ENCODE measurements at regions not wholly inside any gene's neighbourhood (a gene's known extent, or its start where the extent isn't known, plus 50 kb on each side); places are given as distances from the start of the nearest gene placed in this dataset.

GRCh38 chr13:85031771-85032170 is 767.4 kb downstream of the SLITRK6 start:
- DNase-seq = no peak
- whole genome bisulfite sequencing, 5 donors = 50 to 73% (median 55%) methylated on average over 1 of the region's 1 CpG
- no peaks in the 10 kb centered on the region for H3K27me3 ChIP-seq
- H3K27ac ChIP-seq = no peak overlapping the region
- intact Hi-C loops (cut with DNase I; ENCODE audit: low total_unique reads) = no loop called here
- TF ChIP-seq EP300 (IDR thresholded peaks at IDR 0.05) = no peak
- TF ChIP-seq POLR2A (IDR thresholded peaks at IDR 0.05) = no peak
- TF ChIP-seq, protein P1, sequence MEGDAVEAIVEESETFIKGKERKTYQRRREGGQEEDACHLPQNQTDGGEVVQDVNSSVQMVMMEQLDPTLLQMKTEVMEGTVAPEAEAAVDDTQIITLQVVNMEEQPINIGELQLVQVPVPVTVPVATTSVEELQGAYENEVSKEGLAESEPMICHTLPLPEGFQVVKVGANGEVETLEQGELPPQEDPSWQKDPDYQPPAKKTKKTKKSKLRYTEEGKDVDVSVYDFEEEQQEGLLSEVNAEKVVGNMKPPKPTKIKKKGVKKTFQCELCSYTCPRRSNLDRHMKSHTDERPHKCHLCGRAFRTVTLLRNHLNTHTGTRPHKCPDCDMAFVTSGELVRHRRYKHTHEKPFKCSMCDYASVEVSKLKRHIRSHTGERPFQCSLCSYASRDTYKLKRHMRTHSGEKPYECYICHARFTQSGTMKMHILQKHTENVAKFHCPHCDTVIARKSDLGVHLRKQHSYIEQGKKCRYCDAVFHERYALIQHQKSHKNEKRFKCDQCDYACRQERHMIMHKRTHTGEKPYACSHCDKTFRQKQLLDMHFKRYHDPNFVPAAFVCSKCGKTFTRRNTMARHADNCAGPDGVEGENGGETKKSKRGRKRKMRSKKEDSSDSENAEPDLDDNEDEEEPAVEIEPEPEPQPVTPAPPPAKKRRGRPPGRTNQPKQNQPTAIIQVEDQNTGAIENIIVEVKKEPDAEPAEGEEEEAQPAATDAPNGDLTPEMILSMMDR (IDR thresholded peaks at IDR 0.05) = no peak
- TF ChIP-seq POLR2AphosphoS5 (IDR thresholded peaks at IDR 0.05) = no peak
- no peaks in the 10 kb centered on the region for H3K36me3 ChIP-seq
- H3K4me3 ChIP-seq = no peak overlapping the region
- no peaks in the 10 kb centered on the region for H3K4me1 ChIP-seq
- H3K9me3 ChIP-seq = peaks cover 0 to 18% (median 14%) of the 10 kb centered on the region in 4 donors

GRCh38 chr13:85028035-85028434 is 771.2 kb downstream of the SLITRK6 start:
- Histone ChIP-seq H3K36me3 (no peaks in the 10 kb centered on the region), H3K27me3 (no peaks in the 10 kb centered on the region), H3K9me3 (peaks cover 0 to 28% (median 20%) of the 10 kb centered on the region in 4 donors), H3K4me1 (no peaks in the 10 kb centered on the region), H3K27ac (no peak overlapping the region), H3K4me3 (no peak overlapping the region)
- intact Hi-C loops (cut with DNase I; ENCODE audit: low total_unique reads) = no loop called here
- no peak for DNase-seq
- TF ChIP-seq EP300 (IDR thresholded peaks at IDR 0.05) = no peak
- TF ChIP-seq POLR2A (IDR thresholded peaks at IDR 0.05) = no peak
- TF ChIP-seq, protein P1 (IDR thresholded peaks at IDR 0.05) = no peak
- no peak for TF ChIP-seq POLR2AphosphoS5 (IDR thresholded peaks at IDR 0.05)
- 83 to 96% (median 89%) methylated on average over 3 of the region's 3 CpGs for WGBS, 5 donors

GRCh38 chr13:85019121-85019520 is 780.1 kb downstream of the SLITRK6 start:
- no peaks in the 10 kb centered on the region for H3K36me3 ChIP-seq
- no peak for DNase-seq
- no peaks in the 10 kb centered on the region for H3K4me1 ChIP-seq
- WGBS, 5 donors = 83 to 91% (median 87%) methylated on average over 1 of the region's 1 CpG
- intact Hi-C loops (cut with DNase I; ENCODE audit: low total_unique reads) = no loop called here
- H3K4me3 ChIP-seq = no peak overlapping the region
- TF ChIP-seq POLR2A (IDR thresholded peaks at IDR 0.05) = no peak
- peaks cover 0 to 16% (median under 1%) of the 10 kb centered on the region in 4 donors for H3K9me3 ChIP-seq
- no peak overlapping the region for H3K27ac ChIP-seq
- H3K27me3 ChIP-seq = no peaks in the 10 kb centered on the region

DNA sequence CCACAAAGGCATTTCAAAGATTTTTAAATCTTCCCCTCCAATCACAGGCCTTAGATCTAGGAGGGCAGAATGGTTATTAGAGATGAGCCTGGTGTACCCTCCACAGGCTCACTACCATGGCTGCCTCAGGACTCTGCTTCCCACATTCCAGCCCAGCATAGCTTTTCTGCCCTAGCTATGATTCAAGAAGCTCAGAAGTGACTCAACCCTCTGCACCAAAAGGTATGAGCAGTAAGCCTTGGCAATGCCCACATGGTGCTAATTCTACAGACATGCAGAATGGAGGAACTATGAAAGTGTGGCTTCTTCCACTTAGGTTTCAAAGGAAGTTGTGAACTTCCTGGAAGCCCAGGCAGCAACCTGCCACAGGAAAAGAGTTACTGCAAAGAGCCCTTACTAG is 786.2 kb downstream of the SLITRK6 start:
- intact Hi-C loops (cut with DNase I; ENCODE audit: low total_unique reads) = no loop called here
- TF ChIP-seq POLR2AphosphoS5 (IDR thresholded peaks at IDR 0.05) (no peak), EP300 (IDR thresholded peaks at IDR 0.05) (no peak), POLR2A (IDR thresholded peaks at IDR 0.05) (no peak)
- TF ChIP-seq, protein P1 (IDR thresholded peaks at IDR 0.05) = no peak
- no peak for DNase-seq
- no peak overlapping the region for H3K27ac ChIP-seq
- no peaks in the 10 kb centered on the region for H3K4me1 ChIP-seq
- H3K27me3 ChIP-seq = no peaks in the 10 kb centered on the region
- H3K4me3 ChIP-seq = no peak overlapping the region
- H3K36me3 ChIP-seq = no peaks in the 10 kb centered on the region
- H3K9me3 ChIP-seq = peaks cover 0 to 14% (median 0%) of the 10 kb centered on the region in 4 donors

DNA sequence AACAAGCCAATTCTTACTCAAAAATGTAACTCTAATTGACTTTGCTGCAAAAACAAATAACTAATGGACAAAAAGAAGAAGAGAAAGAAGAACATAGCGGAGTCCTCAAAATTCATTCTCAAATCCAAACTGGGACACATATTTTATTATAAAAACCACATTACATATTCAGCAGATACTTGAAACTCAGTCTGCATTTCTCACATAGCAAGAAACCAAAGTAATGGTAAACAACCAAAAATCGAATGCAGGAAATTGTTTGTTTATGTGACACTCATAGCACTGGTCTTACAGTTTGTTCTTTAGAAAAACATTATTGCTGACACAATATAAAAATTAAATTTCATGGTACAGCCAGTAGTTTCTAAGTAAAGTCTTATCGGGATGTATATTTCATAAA is 789.8 kb downstream of the SLITRK6 start:
- intact Hi-C loops (cut with DNase I; ENCODE audit: low total_unique reads) = no loop called here
- no peaks in the 10 kb centered on the region for H3K36me3 ChIP-seq
- H3K4me3 ChIP-seq = no peak overlapping the region
- no peak for TF ChIP-seq EP300 (IDR thresholded peaks at IDR 0.05)
- TF ChIP-seq, protein P1 (IDR thresholded peaks at IDR 0.05) = no peak
- TF ChIP-seq POLR2A (IDR thresholded peaks at IDR 0.05) = no peak
- TF ChIP-seq POLR2AphosphoS5 (IDR thresholded peaks at IDR 0.05) = no peak
- no peak for DNase-seq
- no peaks in the 10 kb centered on the region for H3K4me1 ChIP-seq
- H3K27me3 ChIP-seq = no peaks in the 10 kb centered on the region
- no peak overlapping the region for H3K27ac ChIP-seq
- H3K9me3 ChIP-seq = peaks cover 0 to 13% (median 0%) of the 10 kb centered on the region in 4 donors
- 71 to 81% (median 75%) methylated on average over 3 of the region's 3 CpGs for WGBS, 5 donors

Data from stomach (tissue), 8 donors.